Activated CD4-positive, alpha-beta T cell treated with anti-CD3 and anti-CD28 coated beads, Interleukin-2, amount 10 ng/mL, durations not matched to agents 7 days and 5 days (primary cell): ENCODE measurements at regions not wholly inside any gene's neighbourhood (a gene's known extent, or its start where the extent isn't known, plus 50 kb on each side); places are given as distances from the start of the nearest gene placed in this dataset.

Source experiments
- CTCF ChIA-PET: fragments of 350-600 bp; sonication (Branson Sonifier 250); formaldehyde crosslinking; loops from one replicate; lab custom pipeline; 2021; ENCODE audit warnings: antibody characterized with exemption; lab: Charles Lee
- POLR2A ChIA-PET: fragments of 350-600 bp; sonication (Branson Sonifier 250); formaldehyde crosslinking; loops from one replicate; lab custom pipeline; 2021; ENCODE audit warnings: antibody characterized with exemption; lab: Charles Lee
- DNase-seq: peaks from one replicate; pipeline ENCODE4 v3.0.0-alpha.2; 2020
- H3K27ac Mint-ChIP-seq: one replicate; pipeline ENCODE4 v1.8.0; 2021; ENCODE audit warnings: mild to moderate bottlenecking, moderate library complexity, mixed read lengths
- H3K27me3 Mint-ChIP-seq: one replicate; pipeline ENCODE4 v1.8.0; 2021; ENCODE audit warnings: mixed read lengths
- H3K36me3 Mint-ChIP-seq: one replicate; pipeline ENCODE4 v1.8.0; 2021; ENCODE audit warnings: low read depth, mixed read lengths
- H3K4me1 Mint-ChIP-seq: one replicate; pipeline ENCODE4 v1.8.0; 2021; ENCODE audit warnings: mixed read lengths
- H3K4me3 Mint-ChIP-seq: one replicate; pipeline ENCODE4 v1.8.0; 2021; ENCODE audit warnings: mild to moderate bottlenecking, moderate library complexity, mixed read lengths
- H3K9me3 Mint-ChIP-seq: one replicate; pipeline ENCODE4 v1.8.0; 2021; ENCODE audit warnings: mixed read lengths

- H3K4me3 Mint-ChIP-seq: no peak overlapping the region
- DNase-seq: no peak
- no peak overlapping the region for H3K27ac Mint-ChIP-seq
- ChIA-PET POLR2A (no interaction called here), CTCF (no interaction called here)
- H3K4me1 Mint-ChIP-seq: no peaks in the 10 kb centered on the region
- H3K27me3 Mint-ChIP-seq: no peaks in the 10 kb centered on the region
- no peaks in the 10 kb centered on the region for H3K9me3 Mint-ChIP-seq
- no peaks in the 10 kb centered on the region for H3K36me3 Mint-ChIP-seq
These were observed 154.4 kb downstream of the TANC2 start for GRCh38 chr17:63120406-63120805.

GRCh38 chr17:63124536-63124935 is 158.5 kb downstream of the TANC2 start:
- POLR2A ChIA-PET: no interaction called here
- no peaks in the 10 kb centered on the region for H3K36me3 Mint-ChIP-seq
- no peak overlapping the region for H3K4me3 Mint-ChIP-seq
- H3K4me1 Mint-ChIP-seq: no peaks in the 10 kb centered on the region
- CTCF ChIA-PET: interaction anchor here (1.5 kb wide), 1 partner anchor 10 kb away, joined by 3 read pairs; no protein-coding TSS in a partner anchor
- no peaks in the 10 kb centered on the region for H3K27me3 Mint-ChIP-seq
- H3K27ac Mint-ChIP-seq: no peak overlapping the region
- no peaks in the 10 kb centered on the region for H3K9me3 Mint-ChIP-seq
- no peak for DNase-seq

GRCh38 chr17:63124958-63125357 is 158.9 kb downstream of the TANC2 start:
- DNase-seq: no peak
- Mint-ChIP-seq H3K27ac (no peak overlapping the region), H3K4me1 (no peaks in the 10 kb centered on the region), H3K4me3 (no peak overlapping the region), H3K9me3 (no peaks in the 10 kb centered on the region), H3K27me3 (no peaks in the 10 kb centered on the region), H3K36me3 (no peaks in the 10 kb centered on the region)
- POLR2A ChIA-PET: no interaction called here
- CTCF ChIA-PET: no interaction called here

GRCh38 chr17:63125987-63126386 is 160.0 kb downstream of the TANC2 start:
- no peaks in the 10 kb centered on the region for H3K9me3 Mint-ChIP-seq
- POLR2A ChIA-PET: no interaction called here
- no peak overlapping the region for H3K4me3 Mint-ChIP-seq
- H3K36me3 Mint-ChIP-seq: no peaks in the 10 kb centered on the region
- DNase-seq: no peak
- H3K4me1 Mint-ChIP-seq: no peaks in the 10 kb centered on the region
- H3K27ac Mint-ChIP-seq: no peak overlapping the region
- H3K27me3 Mint-ChIP-seq: no peaks in the 10 kb centered on the region
- CTCF ChIA-PET: no interaction called here

GRCh38 chr17:63126607-63127006 is 160.6 kb downstream of the TANC2 start:
- CTCF ChIA-PET: interaction anchor here (0.5 kb wide), 1 partner anchor 1761 kb away, joined by 3 read pairs; no protein-coding TSS in a partner anchor
- Mint-ChIP-seq H3K9me3 (no peaks in the 10 kb centered on the region), H3K4me1 (no peaks in the 10 kb centered on the region), H3K27me3 (no peaks in the 10 kb centered on the region), H3K4me3 (no peak overlapping the region), H3K36me3 (no peaks in the 10 kb centered on the region), H3K27ac (no peak overlapping the region)
- POLR2A ChIA-PET: no interaction called here
- DNase-seq: no peak

GRCh38 chr17:63132459-63132911 is 166.4 kb downstream of the TANC2 start:
- no peaks in the 10 kb centered on the region for H3K4me1 Mint-ChIP-seq
- H3K4me3 Mint-ChIP-seq: no peak overlapping the region
- no peaks in the 10 kb centered on the region for H3K27me3 Mint-ChIP-seq
- no peaks in the 10 kb centered on the region for H3K36me3 Mint-ChIP-seq
- no peak for DNase-seq
- no peaks in the 10 kb centered on the region for H3K9me3 Mint-ChIP-seq
- CTCF ChIA-PET: no interaction called here
- POLR2A ChIA-PET: no interaction called here
- no peak overlapping the region for H3K27ac Mint-ChIP-seq

- no peaks in the 10 kb centered on the region for H3K4me1 Mint-ChIP-seq
- no peaks in the 10 kb centered on the region for H3K27me3 Mint-ChIP-seq
- CTCF ChIA-PET: no interaction called here
- POLR2A ChIA-PET: no interaction called here
- no peaks in the 10 kb centered on the region for H3K36me3 Mint-ChIP-seq
- no peaks in the 10 kb centered on the region for H3K9me3 Mint-ChIP-seq
- H3K27ac Mint-ChIP-seq: no peak overlapping the region
- no peak for DNase-seq
- no peak overlapping the region for H3K4me3 Mint-ChIP-seq
These were observed 167.5 kb downstream of the TANC2 start for GRCh38 chr17:63133491-63133890.

GRCh38 chr17:63134867-63135266 is 168.8 kb downstream of the TANC2 start:
- Mint-ChIP-seq H3K4me3 (no peak overlapping the region), H3K27me3 (no peaks in the 10 kb centered on the region), H3K27ac (no peak overlapping the region), H3K36me3 (no peaks in the 10 kb centered on the region), H3K9me3 (no peaks in the 10 kb centered on the region), H3K4me1 (no peaks in the 10 kb centered on the region)
- no peak for DNase-seq
- ChIA-PET POLR2A (no interaction called here), CTCF (interaction anchor here (0.9 kb wide), 1 partner anchor 16 kb away, joined by 4 read pairs; no protein-coding TSS in a partner anchor)

- H3K36me3 Mint-ChIP-seq: no peaks in the 10 kb centered on the region
- DNase-seq: no peak
- H3K27me3 Mint-ChIP-seq: no peaks in the 10 kb centered on the region
- no peaks in the 10 kb centered on the region for H3K9me3 Mint-ChIP-seq
- H3K27ac Mint-ChIP-seq: no peak overlapping the region
- ChIA-PET CTCF (interaction anchor here (1.0 kb wide), 2 partner anchors 13 to 17 kb away, joined by 3 to 4 read pairs; no protein-coding TSS in a partner anchor), POLR2A (no interaction called here)
- H3K4me3 Mint-ChIP-seq: no peak overlapping the region
- peaks cover 4% of the 10 kb centered on the region for H3K4me1 Mint-ChIP-seq
These were observed 170.5 kb downstream of the TANC2 start for GRCh38 chr17:63136369-63137012.

GRCh38 chr17:63137163-63137562 is 171.1 kb downstream of the TANC2 start:
- H3K27ac Mint-ChIP-seq: no peak overlapping the region
- ChIA-PET POLR2A (no interaction called here), CTCF (interaction anchor here (1.0 kb wide), 1 partner anchor 17 kb away, joined by 3 read pairs; no protein-coding TSS in a partner anchor)
- peaks cover 4% of the 10 kb centered on the region for H3K4me1 Mint-ChIP-seq
- no peaks in the 10 kb centered on the region for H3K9me3 Mint-ChIP-seq
- H3K36me3 Mint-ChIP-seq: no peaks in the 10 kb centered on the region
- H3K27me3 Mint-ChIP-seq: no peaks in the 10 kb centered on the region
- DNase-seq: no peak
- no peak overlapping the region for H3K4me3 Mint-ChIP-seq

- Mint-ChIP-seq H3K27me3 (no peaks in the 10 kb centered on the region), H3K36me3 (no peaks in the 10 kb centered on the region), H3K4me1 (peaks cover 4% of the 10 kb centered on the region), H3K4me3 (no peak overlapping the region), H3K9me3 (no peaks in the 10 kb centered on the region), H3K27ac (no peak overlapping the region)
- CTCF ChIA-PET: no interaction called here
- POLR2A ChIA-PET: no interaction called here
- DNase-seq: no peak
These were observed 172.7 kb downstream of the TANC2 start for GRCh38 chr17:63138713-63139112.

GRCh38 chr17:63139356-63139755 is 173.3 kb downstream of the TANC2 start:
- DNase-seq: no peak
- H3K27ac Mint-ChIP-seq: no peak overlapping the region
- H3K36me3 Mint-ChIP-seq: no peaks in the 10 kb centered on the region
- ChIA-PET CTCF (interaction anchor here (0.8 kb wide), 1 partner anchor 9 kb away, joined by 3 read pairs; no protein-coding TSS in a partner anchor), POLR2A (no interaction called here)
- H3K4me3 Mint-ChIP-seq: no peak overlapping the region
- no peaks in the 10 kb centered on the region for H3K27me3 Mint-ChIP-seq
- H3K4me1 Mint-ChIP-seq: peaks cover 4% of the 10 kb centered on the region
- H3K9me3 Mint-ChIP-seq: no peaks in the 10 kb centered on the region

GRCh38 chr17:63140255-63140654 is 174.2 kb downstream of the TANC2 start:
- ChIA-PET POLR2A (no interaction called here), CTCF (interaction anchor here (0.8 kb wide), 1 partner anchor 10 kb away, joined by 3 read pairs; no protein-coding TSS in a partner anchor)
- DNase-seq: no peak
- Mint-ChIP-seq H3K27me3 (no peaks in the 10 kb centered on the region), H3K4me1 (peaks cover 4% of the 10 kb centered on the region), H3K9me3 (no peaks in the 10 kb centered on the region), H3K36me3 (no peaks in the 10 kb centered on the region), H3K27ac (no peak overlapping the region), H3K4me3 (no peak overlapping the region)

- ChIA-PET CTCF (no interaction called here), POLR2A (no interaction called here)
- no peaks in the 10 kb centered on the region for H3K36me3 Mint-ChIP-seq
- DNase-seq: no peak
- H3K4me3 Mint-ChIP-seq: no peak overlapping the region
- H3K27ac Mint-ChIP-seq: no peak overlapping the region
- H3K27me3 Mint-ChIP-seq: no peaks in the 10 kb centered on the region
- no peaks in the 10 kb centered on the region for H3K9me3 Mint-ChIP-seq
- peaks cover 4% of the 10 kb centered on the region for H3K4me1 Mint-ChIP-seq
These were observed 176.8 kb downstream of the TANC2 start for GRCh38 chr17:63142836-63143235.
